K562 (cell line): ENCODE measurements at regions not wholly inside any gene's neighbourhood (a gene's known extent, or its start where the extent isn't known, plus 50 kb on each side); places are given as distances from the start of the nearest gene placed in this dataset.
A peak's percentile ranks its signal among the peaks of the same experiment; 100 is the strongest.

Source experiments
- ATAC-seq: fragments of 200-7000 bp; cut with Tn5 transposase; 3 replicates; pipeline ENCODE4 v1.9.1; 2020; ENCODE audit warnings: moderate library complexity
- BruUV-seq: library from RNA; stranded (reverse); fragments of 400-500 nt; replicated peaks from 2 replicates; lab custom pipeline; 2021; lab: Mats Ljungman, UMichigan
- CTCF ChIA-PET: fragments of 300-600 bp; formaldehyde crosslinking; extraction: SDS; loops from one replicate; lab custom pipeline; 2021; ENCODE audit warnings: low intra/inter-chr PET ratio; lab: Yijun Ruan, JAX
- POLR2A ChIA-PET: fragments of 300-600, 350-650 bp; sonication (Branson Sonifier 250); formaldehyde crosslinking; extraction: SDS; loops from one replicate; lab custom pipeline; 2021; ENCODE audit warnings: antibody characterized with exemption, inconsistent platforms; lab: Yijun Ruan, JAX
- DNase-seq, 4 experiments: peaks; one replicate each; pipeline versions ENCODE4 v3.0.0 to v3.0.0-alpha.2; 2011 to 2018; ENCODE audit warnings: low spot score in 3 of 4, mixed read lengths in 3 of 4; ENCODE audit errors: extremely low read depth in 1 of 4
- FAIRE-seq: peaks from 2 replicates; lab custom pipeline; 2011; peaks lifted over from hg19 to GRCh38; lab: Jason Lieb, UNC
- H2AFZ ChIP-seq: 2 replicates; pipeline ENCODE4 v1.6.0; 2011; ENCODE audit warnings: low read depth, low read length, control low read depth, inconsistent platforms
- H3K27ac ChIP-seq: fragments of 200-600 bp; 3 replicates; pipeline ENCODE4 v1.8.0; 2011; ENCODE audit warnings: low read depth, mild to moderate bottlenecking, control low read depth, inconsistent platforms, low read length, moderate library complexity, mixed read lengths; ENCODE audit errors: extremely low read depth
- H3K27me3 ChIP-seq, 2 experiments: fragments of 300-600 bp in 1 of 2; 2 replicates in 1 of 2; 3 replicates in 1 of 2; pipeline versions ENCODE4 v1.6.0 to v1.8.0; 2011; ENCODE audit warnings: inconsistent platforms in 2 of 2, low read length in 2 of 2, mild to moderate bottlenecking in 1 of 2, mixed read lengths in 1 of 2, moderate library complexity in 1 of 2; ENCODE audit not compliant: control insufficient read depth in 2 of 2, insufficient read depth in 2 of 2
- H3K36me3 ChIP-seq: fragments of 300-600 bp; 3 replicates; pipeline ENCODE4 v1.8.0; 2011; ENCODE audit warnings: mild to moderate bottlenecking, low read length, inconsistent platforms; ENCODE audit not compliant: control insufficient read depth, insufficient read depth
- H3K4me1 ChIP-seq, 2 experiments: fragments of 200-600 bp in 1 of 2; replicated peaks in 1 of 2; 2 replicates in 1 of 2; 3 replicates in 1 of 2; pipeline versions ENCODE4 v1.5.1 to v1.8.0; 2011; ENCODE audit warnings: inconsistent platforms in 2 of 2, low read length in 2 of 2, mild to moderate bottlenecking in 1 of 2, mixed read lengths in 1 of 2, moderate library complexity in 1 of 2; ENCODE audit not compliant: control insufficient read depth in 2 of 2, insufficient read depth in 2 of 2
- H3K4me2 ChIP-seq: 2 replicates; pipeline ENCODE4 v1.6.1; 2011; ENCODE audit warnings: low read length, control low read depth, inconsistent platforms, mixed read lengths; ENCODE audit not compliant: insufficient read depth
- H3K4me3 ChIP-seq: fragments of 200-600 bp; sonication (generic), shearing (Covaris generic); 2 replicates; pipeline ENCODE4 v1.5.1; 2016; ENCODE audit warnings: control low read depth, inconsistent platforms
- H3K79me2 ChIP-seq: fragments of 200-600 bp; 3 replicates; pipeline ENCODE4 v1.8.0; 2011; ENCODE audit warnings: low read length, inconsistent platforms; ENCODE audit not compliant: control insufficient read depth, insufficient read depth
- H3K9ac ChIP-seq, 2 experiments: 2 replicates each; pipeline versions ENCODE4 v1.6.0 to v1.6.1; 2011; ENCODE audit warnings: low read depth in 2 of 2, low read length in 2 of 2, control low read depth in 1 of 2, inconsistent platforms in 1 of 2, mild to moderate bottlenecking in 1 of 2, mixed read lengths in 1 of 2; ENCODE audit not compliant: insufficient read depth in 1 of 2
- H3K9me1 ChIP-seq: one replicate; pipeline ENCODE4 v1.6.0; 2011; ENCODE audit warnings: inconsistent platforms, mild to moderate bottlenecking, low read length, moderate library complexity; ENCODE audit not compliant: control insufficient read depth, insufficient read depth
- H3K9me3 ChIP-seq: replicated peaks from 2 replicates; pipeline ENCODE4 v1.5.1; 2011; ENCODE audit warnings: low read depth, low read length, inconsistent platforms; ENCODE audit not compliant: control insufficient read depth, insufficient read depth
- H4K20me1 ChIP-seq: replicated peaks from 2 replicates; pipeline ENCODE4 v1.6.1; 2011; ENCODE audit warnings: low read length, inconsistent platforms, mixed read lengths; ENCODE audit not compliant: control insufficient read depth, insufficient read depth
- RBBP5 ChIP-seq: fragments of 200-600 bp; sonication (generic); IDR thresholded peaks from 2 replicates; pipeline ENCODE4 v1.6.1; 2012; ENCODE audit warnings: borderline replicate concordance, mild to moderate bottlenecking, low read length, control low read depth, inconsistent platforms; ENCODE audit not compliant: insufficient read depth, poor library complexity, severe bottlenecking
- TSC22D4 ChIP-seq: fragments of 450-650 bp; IDR thresholded peaks from 2 replicates; pipeline ENCODE4 v1.6.1; 2016; ENCODE audit warnings: missing genetic modification characterization, missing biosample characterization, control low read depth
- whole genome bisulfite sequencing: fragments of 100-300 bp; shearing (Covaris generic); methylation state at CpG from one replicate; pipeline ENCODE4 v1.1.6; 2016; ENCODE audit warnings: low coverage, mixed read lengths; ENCODE audit not compliant: insufficient coverage; ENCODE audit errors: missing lambda C conversion rate; 5-methylcytosine and 5-hydroxymethylcytosine counted together
- in situ Hi-C: fragments of 300-500 bp; cut with MboI; formaldehyde crosslinking; loops from 4 replicates; pipeline ENCODE4 v1.15.0; 2018; ENCODE audit warnings: inconsistent platforms, mixed read lengths
- intact Hi-C: fragments of 100-400 bp; cut with micrococcal nuclease; formaldehyde crosslinking; loops from 2 replicates; pipeline ENCODE4 v1.14.2; 2022
- TF ChIP-seq, protein P1 (sequence below): sonication (generic); formaldehyde crosslinking; IDR thresholded peaks from 2 replicates; pipeline ENCODE4 v1.5.0; 2020; ENCODE audit warnings: missing genetic modification reagents
- TF ChIP-seq, protein P2 (sequence below): fragments of 450-650 bp; IDR thresholded peaks from one replicate; pipeline ENCODE4 v1.6.1; 2018; ENCODE audit warnings: mild to moderate bottlenecking, moderate library complexity; ENCODE audit not compliant: partially characterized antibody
- TF ChIP-seq, protein P3 (sequence below): sonication (generic); formaldehyde crosslinking; IDR thresholded peaks from 2 replicates; pipeline ENCODE4 v1.8.1; 2022; ENCODE audit warnings: missing genetic modification reagents

DNA sequence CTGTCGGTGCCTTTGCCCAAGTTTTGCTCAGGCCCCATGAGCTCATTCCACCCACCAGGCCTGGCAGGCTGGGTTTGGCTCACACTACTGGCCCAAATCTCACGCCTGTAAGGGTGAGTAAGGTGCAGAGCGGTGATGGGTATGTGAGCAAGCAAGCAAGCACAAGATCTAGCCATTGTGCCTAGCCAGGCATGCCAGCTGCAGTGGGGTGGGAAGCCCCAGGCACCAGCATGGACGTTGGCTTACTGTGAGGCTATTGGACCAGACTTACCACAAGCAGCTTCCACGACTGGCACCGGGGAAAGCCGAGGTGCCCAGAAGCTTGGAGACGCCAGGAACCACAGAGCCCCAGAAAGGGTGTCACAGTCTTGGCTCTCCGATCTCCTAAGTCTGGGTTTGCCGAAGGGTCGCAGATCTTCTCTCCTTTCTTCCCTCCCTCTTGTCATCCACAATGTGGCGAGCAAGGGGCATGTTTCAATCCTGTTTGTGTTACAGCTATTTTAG, 2659.4 kb upstream of the PCDH20 start:
- 0% methylated on average over 10 of the region's 12 CpGs for WGBS
- Histone ChIP-seq H3K27me3 (no peaks in the 10 kb centered on the region), H3K79me2 (peaks cover 59% of the 10 kb centered on the region), H3K27ac (peak overlapping the region; percentile 90), H2AFZ (peak overlapping the region; percentile 98), H3K4me1 (peaks cover 2 to 7% of the 10 kb centered on the region in 2 experiments; a peak in 2 of 5 replicates), H3K9me1 (no peaks in the 10 kb centered on the region), H4K20me1 (no peaks in the 10 kb centered on the region), H3K9me3 (no peaks in the 10 kb centered on the region), H3K4me3 (peak overlapping the region; percentile 69), H3K4me2 (peak overlapping the region; percentile 95), H3K36me3 (no peaks in the 10 kb centered on the region), H3K9ac (peak overlapping the region; percentile 81 to 95)
- TF ChIP-seq, protein P1, sequence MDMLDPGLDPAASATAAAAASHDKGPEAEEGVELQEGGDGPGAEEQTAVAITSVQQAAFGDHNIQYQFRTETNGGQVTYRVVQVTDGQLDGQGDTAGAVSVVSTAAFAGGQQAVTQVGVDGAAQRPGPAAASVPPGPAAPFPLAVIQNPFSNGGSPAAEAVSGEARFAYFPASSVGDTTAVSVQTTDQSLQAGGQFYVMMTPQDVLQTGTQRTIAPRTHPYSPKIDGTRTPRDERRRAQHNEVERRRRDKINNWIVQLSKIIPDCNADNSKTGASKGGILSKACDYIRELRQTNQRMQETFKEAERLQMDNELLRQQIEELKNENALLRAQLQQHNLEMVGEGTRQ (CRISPR knock-in tag) = no peak
- TF ChIP-seq, protein P2, sequence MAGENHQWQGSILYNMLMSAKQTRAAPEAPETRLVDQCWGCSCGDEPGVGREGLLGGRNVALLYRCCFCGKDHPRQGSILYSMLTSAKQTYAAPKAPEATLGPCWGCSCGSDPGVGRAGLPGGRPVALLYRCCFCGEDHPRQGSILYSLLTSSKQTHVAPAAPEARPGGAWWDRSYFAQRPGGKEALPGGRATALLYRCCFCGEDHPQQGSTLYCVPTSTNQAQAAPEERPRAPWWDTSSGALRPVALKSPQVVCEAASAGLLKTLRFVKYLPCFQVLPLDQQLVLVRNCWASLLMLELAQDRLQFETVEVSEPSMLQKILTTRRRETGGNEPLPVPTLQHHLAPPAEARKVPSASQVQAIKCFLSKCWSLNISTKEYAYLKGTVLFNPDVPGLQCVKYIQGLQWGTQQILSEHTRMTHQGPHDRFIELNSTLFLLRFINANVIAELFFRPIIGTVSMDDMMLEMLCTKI = no peak
- TF ChIP-seq TSC22D4 (tag) (no peak), RBBP5 (peak; percentile 41)
- TF ChIP-seq, protein P3, sequence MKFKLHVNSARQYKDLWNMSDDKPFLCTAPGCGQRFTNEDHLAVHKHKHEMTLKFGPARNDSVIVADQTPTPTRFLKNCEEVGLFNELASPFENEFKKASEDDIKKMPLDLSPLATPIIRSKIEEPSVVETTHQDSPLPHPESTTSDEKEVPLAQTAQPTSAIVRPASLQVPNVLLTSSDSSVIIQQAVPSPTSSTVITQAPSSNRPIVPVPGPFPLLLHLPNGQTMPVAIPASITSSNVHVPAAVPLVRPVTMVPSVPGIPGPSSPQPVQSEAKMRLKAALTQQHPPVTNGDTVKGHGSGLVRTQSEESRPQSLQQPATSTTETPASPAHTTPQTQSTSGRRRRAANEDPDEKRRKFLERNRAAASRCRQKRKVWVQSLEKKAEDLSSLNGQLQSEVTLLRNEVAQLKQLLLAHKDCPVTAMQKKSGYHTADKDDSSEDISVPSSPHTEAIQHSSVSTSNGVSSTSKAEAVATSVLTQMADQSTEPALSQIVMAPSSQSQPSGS (CRISPR knock-in tag) = no peak
- ATAC-seq (peak; percentile 39), DNase-seq (peak in 1 of 4 experiments; percentile 32), FAIRE-seq (peak; percentile 69)
- CTCF ChIA-PET = no interaction called here
- TSS peak; percentile 48 for BruUV-seq
- POLR2A ChIA-PET = interaction anchor here (0.7 to 1.2 kb wide), 2 partner anchors 8 to 18 kb away, joined by 3 read pairs; no protein-coding TSS in a partner anchor
- in situ Hi-C loops = no loop called here
- intact Hi-C loops = no loop called here
